Esophagus muscularis mucosa (tissue), 3 donors: ENCODE measurements at regions not wholly inside any gene's neighbourhood (a gene's known extent, or its start where the extent isn't known, plus 50 kb on each side); places are given as distances from the start of the nearest gene placed in this dataset.

Experiments
- POLR2A ChIP-seq: fragments of 450-650 bp; IDR thresholded peaks from one replicate; pipeline ENCODE4 v1.6.1; 2017; ENCODE audit warnings: antibody characterized with exemption, moderate library complexity, mild to moderate bottlenecking, low read depth
- POLR2AphosphoS5 ChIP-seq, 2 donors: sonication (generic); formaldehyde crosslinking; IDR thresholded peaks; one replicate each; pipeline ENCODE4 v1.6.1; 2017; ENCODE audit warnings: antibody characterized with exemption in 2 of 2
- TF ChIP-seq, protein P1 (sequence below), 3 experiments: fragments of 200-600 bp in 2 of 3; fragments of 450-650 bp in 1 of 3; sonication (generic) in 2 of 3; IDR thresholded peaks; one replicate each; pipeline ENCODE4 v1.5.1; 2017 to 2019; ENCODE audit warnings: antibody characterized with exemption in 3 of 3, mild to moderate bottlenecking in 2 of 3, moderate library complexity in 1 of 3

DNA sequence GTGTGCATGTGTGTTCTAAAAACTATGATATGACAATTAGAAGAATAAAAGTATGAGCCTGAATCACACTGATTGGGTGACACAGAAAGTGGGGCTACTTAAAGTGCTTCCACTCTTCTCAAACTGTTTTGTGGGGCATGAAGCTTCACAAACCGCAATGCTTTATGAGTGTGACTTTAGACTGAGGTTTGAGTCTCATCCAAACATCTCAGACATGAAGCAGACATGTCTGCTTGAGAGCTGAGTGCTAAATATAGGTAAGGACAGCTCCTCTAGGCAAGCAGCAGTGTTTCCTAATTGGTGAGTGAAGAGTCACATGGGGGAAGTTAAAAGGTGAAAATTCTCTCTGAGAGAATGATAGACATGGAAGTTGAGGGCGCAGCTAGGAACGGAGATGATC, 726.9 kb upstream of the CITED2 start:
- TF ChIP-seq POLR2AphosphoS5 (IDR thresholded peaks at IDR 0.05), result no peak
- TF ChIP-seq, protein P1, sequence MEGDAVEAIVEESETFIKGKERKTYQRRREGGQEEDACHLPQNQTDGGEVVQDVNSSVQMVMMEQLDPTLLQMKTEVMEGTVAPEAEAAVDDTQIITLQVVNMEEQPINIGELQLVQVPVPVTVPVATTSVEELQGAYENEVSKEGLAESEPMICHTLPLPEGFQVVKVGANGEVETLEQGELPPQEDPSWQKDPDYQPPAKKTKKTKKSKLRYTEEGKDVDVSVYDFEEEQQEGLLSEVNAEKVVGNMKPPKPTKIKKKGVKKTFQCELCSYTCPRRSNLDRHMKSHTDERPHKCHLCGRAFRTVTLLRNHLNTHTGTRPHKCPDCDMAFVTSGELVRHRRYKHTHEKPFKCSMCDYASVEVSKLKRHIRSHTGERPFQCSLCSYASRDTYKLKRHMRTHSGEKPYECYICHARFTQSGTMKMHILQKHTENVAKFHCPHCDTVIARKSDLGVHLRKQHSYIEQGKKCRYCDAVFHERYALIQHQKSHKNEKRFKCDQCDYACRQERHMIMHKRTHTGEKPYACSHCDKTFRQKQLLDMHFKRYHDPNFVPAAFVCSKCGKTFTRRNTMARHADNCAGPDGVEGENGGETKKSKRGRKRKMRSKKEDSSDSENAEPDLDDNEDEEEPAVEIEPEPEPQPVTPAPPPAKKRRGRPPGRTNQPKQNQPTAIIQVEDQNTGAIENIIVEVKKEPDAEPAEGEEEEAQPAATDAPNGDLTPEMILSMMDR (IDR thresholded peaks at IDR 0.05), result no peak
- TF ChIP-seq POLR2A, result no peak
